ENCODE measurements at regions not wholly inside any gene's neighbourhood (a gene's known extent, or its start where the extent isn't known, plus 50 kb on each side); places are given as distances from the start of the nearest gene placed in this dataset.

DNA sequence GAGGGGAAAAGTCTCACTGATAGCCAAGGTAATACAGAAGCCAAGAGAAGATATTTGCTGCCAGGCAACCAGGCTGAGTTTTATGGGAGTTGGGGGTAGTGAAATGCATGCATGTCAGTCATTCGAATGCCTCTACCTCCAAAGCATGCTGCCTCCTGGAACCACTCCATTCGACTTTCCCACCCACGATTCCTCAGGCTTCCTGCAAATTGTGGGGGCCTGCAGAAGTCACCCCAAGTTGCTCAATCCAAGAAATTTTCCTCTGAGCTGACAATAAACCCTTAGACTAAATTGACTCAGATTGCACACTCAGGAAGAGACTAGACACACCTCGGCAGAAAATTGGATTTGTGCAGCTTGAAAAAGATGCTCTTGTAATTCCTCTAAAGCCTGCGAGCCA is 73.6 kb upstream of the GRK3 start:
- TF ChIP-seq EZH2 (IDR thresholded peaks at IDR 0.05; ENCODE audit: low read length, unreplicated experiment) = no peak
- TF ChIP-seq, protein P1, sequence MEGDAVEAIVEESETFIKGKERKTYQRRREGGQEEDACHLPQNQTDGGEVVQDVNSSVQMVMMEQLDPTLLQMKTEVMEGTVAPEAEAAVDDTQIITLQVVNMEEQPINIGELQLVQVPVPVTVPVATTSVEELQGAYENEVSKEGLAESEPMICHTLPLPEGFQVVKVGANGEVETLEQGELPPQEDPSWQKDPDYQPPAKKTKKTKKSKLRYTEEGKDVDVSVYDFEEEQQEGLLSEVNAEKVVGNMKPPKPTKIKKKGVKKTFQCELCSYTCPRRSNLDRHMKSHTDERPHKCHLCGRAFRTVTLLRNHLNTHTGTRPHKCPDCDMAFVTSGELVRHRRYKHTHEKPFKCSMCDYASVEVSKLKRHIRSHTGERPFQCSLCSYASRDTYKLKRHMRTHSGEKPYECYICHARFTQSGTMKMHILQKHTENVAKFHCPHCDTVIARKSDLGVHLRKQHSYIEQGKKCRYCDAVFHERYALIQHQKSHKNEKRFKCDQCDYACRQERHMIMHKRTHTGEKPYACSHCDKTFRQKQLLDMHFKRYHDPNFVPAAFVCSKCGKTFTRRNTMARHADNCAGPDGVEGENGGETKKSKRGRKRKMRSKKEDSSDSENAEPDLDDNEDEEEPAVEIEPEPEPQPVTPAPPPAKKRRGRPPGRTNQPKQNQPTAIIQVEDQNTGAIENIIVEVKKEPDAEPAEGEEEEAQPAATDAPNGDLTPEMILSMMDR (conservative IDR thresholded peaks at IDR 0.05; ENCODE audit: low read depth, low read length) = no peak

All from PC-3 (cell line).